A673 (cell line): ENCODE measurements at regions not wholly inside any gene's neighbourhood (a gene's known extent, or its start where the extent isn't known, plus 50 kb on each side); places are given as distances from the start of the nearest gene placed in this dataset.

Experiments used
- BruUV-seq: library from RNA; stranded (reverse); fragments of 400-500 nt; replicated peaks from 2 replicates; lab custom pipeline; 2021; lab: Mats Ljungman, UMichigan
- CTCF ChIA-PET: fragments of 300-600 bp; sonication (Branson Sonifier 250); formaldehyde crosslinking; loops from one replicate; lab custom pipeline; 2022; ENCODE audit warnings: antibody characterized with exemption; lab: Charles Lee
- POLR2A ChIA-PET: fragments of 300-600 bp; sonication (Branson Sonifier 250); formaldehyde crosslinking; loops from one replicate; lab custom pipeline; 2022; ENCODE audit warnings: antibody characterized with exemption; ENCODE audit not compliant: low non-redundant PET; lab: Charles Lee
- DNase-seq: peaks from one replicate; pipeline ENCODE4 v3.0.0-alpha.2; 2015; ENCODE audit warnings: low spot score
- H3K27ac ChIP-seq: fragments of 200-600 bp; sonication (generic); 2 replicates; pipeline ENCODE4 v1.5.1; 2016; ENCODE audit warnings: mixed run types, low read depth, mild to moderate bottlenecking, mixed read lengths, antibody characterized with exemption, low read length; ENCODE audit not compliant: poor library complexity, severe bottlenecking
- H3K27me3 ChIP-seq: fragments of 200-600 bp; sonication (generic); replicated peaks from 2 replicates; pipeline ENCODE4 v1.6.1; 2017; ENCODE audit warnings: mixed run types, low read depth, mild to moderate bottlenecking, mixed read lengths, antibody characterized with exemption, low read length; ENCODE audit not compliant: insufficient read depth, poor library complexity
- H3K36me3 ChIP-seq: fragments of 200-600 bp; sonication (generic); 2 replicates; pipeline ENCODE4 v1.6.1; 2016; ENCODE audit warnings: mixed run types, mild to moderate bottlenecking, mixed read lengths, antibody characterized with exemption, low read length; ENCODE audit not compliant: insufficient read depth, poor library complexity, severe bottlenecking
- H3K4me1 ChIP-seq: fragments of 200-600 bp; sonication (generic); 2 replicates; pipeline ENCODE4 v1.6.1; 2017; ENCODE audit warnings: mixed run types, mild to moderate bottlenecking, mixed read lengths, antibody characterized with exemption, low read length; ENCODE audit not compliant: insufficient read depth, poor library complexity, severe bottlenecking
- H3K4me3 ChIP-seq: fragments of 200-600 bp; sonication (generic); 2 replicates; pipeline ENCODE4 v1.5.1; 2016; ENCODE audit warnings: low read depth, mixed run types, mild to moderate bottlenecking, mixed read lengths, low read length; ENCODE audit not compliant: poor library complexity, severe bottlenecking
- H3K9me3 ChIP-seq: fragments of 200-600 bp; sonication (generic); 2 replicates; pipeline ENCODE4 v1.6.1; 2016; ENCODE audit warnings: mixed run types, low read depth, mild to moderate bottlenecking, mixed read lengths, antibody characterized with exemption, low read length; ENCODE audit not compliant: poor library complexity, severe bottlenecking
- CTCF ChIP-seq: fragments of 300-800, 200-600 bp; sonication (generic); conservative IDR thresholded peaks from 2 replicates; pipeline ENCODE4 v1.5.1; 2017; ENCODE audit warnings: low read depth, mild to moderate bottlenecking, antibody characterized with exemption, low read length, moderate library complexity, mixed read lengths
- EZH2 ChIP-seq: fragments of 200-600 bp; sonication (generic); IDR thresholded peaks from 2 replicates; pipeline ENCODE4 v1.6.1; 2017; ENCODE audit warnings: borderline replicate concordance, low read depth, mild to moderate bottlenecking, mixed read lengths, antibody characterized with exemption, low read length; ENCODE audit not compliant: poor library complexity, severe bottlenecking
- intact Hi-C: fragments of 100-400 bp; cut with micrococcal nuclease; formaldehyde crosslinking; loops from one replicate; pipeline ENCODE4 v1.10.0; 2022; ENCODE audit not compliant: unreplicated experiment

- BruUV-seq = no TSS peak
- Histone ChIP-seq H3K36me3 (no peaks in the 10 kb centered on the region), H3K27me3 (peaks cover 7% of the 10 kb centered on the region), H3K27ac (no peak overlapping the region), H3K4me1 (no peaks in the 10 kb centered on the region), H3K9me3 (no peaks in the 10 kb centered on the region), H3K4me3 (no peak overlapping the region)
- DNase-seq = no peak
- intact Hi-C loops = no loop called here
- TF ChIP-seq EZH2 (no peak), CTCF (no peak)
- ChIA-PET POLR2A (no interaction called here), CTCF (no interaction called here)
These were observed 502.5 kb upstream of the GOLIM4 start for GRCh38 chr3:168598250-168598649.

DNA sequence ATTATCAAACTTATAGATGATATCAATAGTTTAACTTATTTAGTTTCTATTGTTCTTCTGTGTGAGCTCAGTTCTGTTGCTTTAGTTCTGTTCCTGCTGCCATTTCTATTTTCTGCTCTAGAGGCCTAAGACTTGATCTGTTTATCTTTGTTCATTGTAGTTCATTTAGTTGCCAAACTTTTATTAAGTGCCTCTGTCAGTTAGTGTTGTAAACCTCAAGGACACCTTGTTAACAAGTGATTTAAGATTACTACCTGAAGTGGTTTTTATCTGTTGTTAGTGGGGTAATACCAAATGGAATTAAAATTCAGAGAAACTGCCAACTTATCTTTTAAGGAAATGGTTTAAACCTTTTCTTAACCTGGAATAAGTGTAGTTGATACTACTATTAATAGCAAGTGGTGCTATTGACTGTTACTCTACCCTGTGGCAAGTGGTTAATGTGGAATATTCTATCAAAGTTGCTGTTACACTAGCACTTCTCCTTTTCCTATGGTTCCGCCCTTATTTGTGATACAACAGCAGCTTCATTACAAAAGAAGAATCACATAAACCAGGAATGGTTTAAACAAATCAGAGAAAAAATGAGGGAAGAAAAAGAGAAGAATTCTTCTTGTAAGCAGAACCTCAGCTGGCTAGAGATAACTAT, 500.6 kb upstream of the GOLIM4 start:
- Histone ChIP-seq H3K4me3 (no peak overlapping the region), H3K27ac (no peak overlapping the region), H3K4me1 (no peaks in the 10 kb centered on the region), H3K36me3 (no peaks in the 10 kb centered on the region), H3K27me3 (peaks cover 7% of the 10 kb centered on the region), H3K9me3 (no peaks in the 10 kb centered on the region)
- intact Hi-C loops = no loop called here
- POLR2A ChIA-PET = no interaction called here
- CTCF ChIA-PET = interaction anchor here (0.5 kb wide), 1 partner anchor 306 kb away, joined by 3 read pairs; no protein-coding TSS in a partner anchor
- DNase-seq = no peak
- no TSS peak for BruUV-seq
- TF ChIP-seq EZH2 (no peak), CTCF (no peak)

DNA sequence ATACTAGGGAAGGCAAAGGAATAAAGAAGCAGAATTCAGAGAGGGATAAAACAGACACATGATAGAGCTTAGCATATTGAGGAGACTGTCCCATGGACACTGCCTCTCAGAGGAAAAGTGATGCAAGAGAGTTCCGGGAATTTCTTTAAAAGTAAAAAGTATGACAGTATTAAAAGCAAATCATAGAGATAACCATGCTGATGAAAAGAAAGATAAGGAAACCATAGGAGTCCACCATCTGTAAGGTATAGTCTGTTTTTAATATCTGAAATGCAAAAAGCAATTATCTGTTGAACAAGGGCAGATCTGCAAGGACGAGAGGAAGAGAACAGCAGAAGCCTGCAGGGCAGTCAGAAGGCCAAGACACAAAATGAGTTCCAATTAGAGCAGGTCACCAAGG, 495.9 kb upstream of the GOLIM4 start:
- H3K36me3 ChIP-seq = no peaks in the 10 kb centered on the region
- no peaks in the 10 kb centered on the region for H3K9me3 ChIP-seq
- BruUV-seq = no TSS peak
- ChIA-PET POLR2A (no interaction called here), CTCF (no interaction called here)
- intact Hi-C loops = no loop called here
- H3K4me1 ChIP-seq = no peaks in the 10 kb centered on the region
- peaks cover 7% of the 10 kb centered on the region for H3K27me3 ChIP-seq
- TF ChIP-seq EZH2 (no peak), CTCF (no peak)
- DNase-seq = no peak
- no peak overlapping the region for H3K4me3 ChIP-seq
- no peak overlapping the region for H3K27ac ChIP-seq
